Keratinocyte (primary cell): ENCODE measurements at regions not wholly inside any gene's neighbourhood (a gene's known extent, or its start where the extent isn't known, plus 50 kb on each side); places are given as distances from the start of the nearest gene placed in this dataset.

Experiments used
- DNase-seq: peaks from one replicate; pipeline ENCODE4 v3.0.0-alpha.2; 2011; ENCODE audit warnings: low read depth, missing footprints, low spot score
- FAIRE-seq: peaks from 2 replicates; lab custom pipeline; 2011; peaks lifted over from hg19 to GRCh38; lab: Jason Lieb, UNC
- H2AFZ ChIP-seq: 2 replicates; pipeline ENCODE4 v1.6.0; 2012; ENCODE audit warnings: low read length, control low read depth, inconsistent platforms; ENCODE audit not compliant: control insufficient read depth
- H3K27ac ChIP-seq: 2 replicates; pipeline ENCODE4 v1.5.1; 2011; ENCODE audit warnings: low read length; ENCODE audit not compliant: control insufficient read depth, insufficient read depth
- H3K27me3 ChIP-seq: 3 replicates; pipeline ENCODE4 v1.6.0; 2011; ENCODE audit warnings: low read length; ENCODE audit not compliant: control insufficient read depth, insufficient read depth; ENCODE audit errors: extremely low read depth
- H3K36me3 ChIP-seq, 2 experiments: 2 replicates in 1 of 2; 3 replicates in 1 of 2; pipeline ENCODE4 v1.5.1; 2011; ENCODE audit warnings: low read length in 2 of 2, mild to moderate bottlenecking in 1 of 2; ENCODE audit not compliant: control insufficient read depth in 2 of 2, insufficient read depth in 2 of 2; ENCODE audit errors: extremely low read depth in 1 of 2
- H3K4me1 ChIP-seq: 3 replicates; pipeline ENCODE4 v1.5.1; 2011; ENCODE audit warnings: low read length; ENCODE audit not compliant: control insufficient read depth, insufficient read depth; ENCODE audit errors: extremely low read depth
- H3K4me2 ChIP-seq: 3 replicates; pipeline ENCODE4 v1.6.0; 2011; ENCODE audit warnings: low read depth, low read length; ENCODE audit not compliant: control insufficient read depth, insufficient read depth; ENCODE audit errors: extremely low read depth
- H3K4me3 ChIP-seq, 3 experiments: fragments of 200-600 bp in 1 of 3; sonication (generic) in 1 of 3; 2 replicates in 2 of 3; 3 replicates in 1 of 3; pipeline ENCODE4 v1.5.1; 2011 to 2016; ENCODE audit warnings: low read length in 3 of 3, mild to moderate bottlenecking in 3 of 3, control low read depth in 2 of 3, inconsistent platforms in 1 of 3, low read depth in 1 of 3, mixed read lengths in 1 of 3, mixed run types in 1 of 3, moderate library complexity in 1 of 3; ENCODE audit not compliant: control insufficient read depth in 2 of 3, insufficient read depth in 2 of 3; ENCODE audit errors: extremely low read depth in 1 of 3
- H3K79me2 ChIP-seq: 2 replicates; pipeline ENCODE4 v1.6.0; 2012; ENCODE audit warnings: low read length; ENCODE audit not compliant: control insufficient read depth, insufficient read depth
- H3K9ac ChIP-seq: 3 replicates; pipeline ENCODE4 v1.6.0; 2011; ENCODE audit warnings: low read length; ENCODE audit not compliant: control insufficient read depth, insufficient read depth; ENCODE audit errors: extremely low read depth
- H3K9me1 ChIP-seq: 3 replicates; pipeline ENCODE4 v1.6.0; 2011; ENCODE audit warnings: low read length; ENCODE audit not compliant: control insufficient read depth, insufficient read depth; ENCODE audit errors: extremely low read depth
- H3K9me3 ChIP-seq: 2 replicates; pipeline ENCODE4 v1.5.1; 2012; ENCODE audit warnings: low read depth, low read length; ENCODE audit not compliant: control insufficient read depth
- H4K20me1 ChIP-seq: 3 replicates; pipeline ENCODE4 v1.6.0; 2011; ENCODE audit warnings: low read length; ENCODE audit not compliant: control insufficient read depth, insufficient read depth; ENCODE audit errors: extremely low read depth
- CTCF ChIP-seq, 3 experiments: IDR thresholded peaks in 1 of 3; conservative IDR thresholded peaks in 1 of 3; optimal IDR thresholded peaks in 1 of 3; 2 replicates in 2 of 3; 3 replicates in 1 of 3; pipeline versions ENCODE3 to v1.5.1; 2011; ENCODE audit warnings: low read length in 3 of 3, mild to moderate bottlenecking in 3 of 3, moderate library complexity in 2 of 3, control low read depth in 1 of 3, inconsistent platforms in 1 of 3; ENCODE audit not compliant: insufficient read depth in 2 of 3; ENCODE audit errors: extremely low read depth in 1 of 3
- EZH2 ChIP-seq: IDR thresholded peaks from one replicate; pipeline ENCODE4 v1.6.1; 2012; ENCODE audit warnings: inconsistent platforms, mild to moderate bottlenecking, low read length, moderate library complexity
- dilution Hi-C: fragments of 300-500 bp; cut with MboI; formaldehyde crosslinking; loops from one replicate; pipeline ENCODE4 v1.7.0; 2020; ENCODE audit warnings: low sequenced_read_pairs; ENCODE audit not compliant: extremely low pct_ligation_motif_present

GRCh38 chr12:92476844-92477243, 225.9 kb upstream of the PLEKHG7 start:
- no peaks in the 10 kb centered on the region for H3K27me3 ChIP-seq
- no peaks in the 10 kb centered on the region for H3K9me3 ChIP-seq
- no peak overlapping the region for H3K27ac ChIP-seq
- H2AFZ ChIP-seq, result no peak overlapping the region
- H3K4me2 ChIP-seq, result no peak overlapping the region
- H3K4me3 ChIP-seq, result no peak overlapping the region
- H3K9me1 ChIP-seq, result no peaks in the 10 kb centered on the region
- dilution Hi-C loops, result no loop called here
- TF ChIP-seq EZH2, result no peak
- no peak for TF ChIP-seq CTCF (optimal IDR thresholded peaks at IDR 0.05 in 1 of 3, IDR thresholded peaks at IDR 0.05 in 1 of 3, conservative IDR thresholded peaks at IDR 0.05 in 1 of 3; ENCODE audit: extremely low read depth in 1 of 3, insufficient read depth in 2 of 3, low read length in 3 of 3)
- no peak overlapping the region for H3K9ac ChIP-seq
- H3K36me3 ChIP-seq, result no peaks in the 10 kb centered on the region
- no peaks in the 10 kb centered on the region for H4K20me1 ChIP-seq
- H3K4me1 ChIP-seq, result no peaks in the 10 kb centered on the region
- H3K79me2 ChIP-seq, result no peaks in the 10 kb centered on the region
- no peak for FAIRE-seq
- DNase-seq, result no peak

GRCh38 chr12:92473564-92473963, 229.2 kb upstream of the PLEKHG7 start:
- FAIRE-seq (no peak), DNase-seq (no peak)
- no peaks in the 10 kb centered on the region for H3K79me2 ChIP-seq
- H4K20me1 ChIP-seq, result no peaks in the 10 kb centered on the region
- H2AFZ ChIP-seq, result no peak overlapping the region
- no peak for TF ChIP-seq CTCF (optimal IDR thresholded peaks at IDR 0.05 in 1 of 3, IDR thresholded peaks at IDR 0.05 in 1 of 3, conservative IDR thresholded peaks at IDR 0.05 in 1 of 3; ENCODE audit: extremely low read depth in 1 of 3, insufficient read depth in 2 of 3, low read length in 3 of 3)
- no peak overlapping the region for H3K4me2 ChIP-seq
- H3K9me1 ChIP-seq, result no peaks in the 10 kb centered on the region
- no peak overlapping the region for H3K27ac ChIP-seq
- no peak overlapping the region for H3K4me3 ChIP-seq
- H3K27me3 ChIP-seq, result no peaks in the 10 kb centered on the region
- no peaks in the 10 kb centered on the region for H3K4me1 ChIP-seq
- H3K9ac ChIP-seq, result no peak overlapping the region
- H3K36me3 ChIP-seq, result no peaks in the 10 kb centered on the region
- dilution Hi-C loops, result no loop called here
- H3K9me3 ChIP-seq, result no peaks in the 10 kb centered on the region
